NOMO-1 treated with DMSO at 0.1 percent for 48 hours (cell line): ENCODE measurements at regions not wholly inside any gene's neighbourhood (a gene's known extent, or its start where the extent isn't known, plus 50 kb on each side); places are given as distances from the start of the nearest gene placed in this dataset.
A peak's percentile ranks its signal among the peaks of the same experiment; 100 is the strongest.

Source experiments
- DNase-seq: peaks from one replicate; lab custom pipeline; 2025; ENCODE audit not compliant: unreplicated experiment; lab: John Stamatoyannopoulos, UW

GRCh38 chr17:77657839-77658238 is 300.7 kb upstream of the TNRC6C start:
- no peak for DNase-seq

DNA sequence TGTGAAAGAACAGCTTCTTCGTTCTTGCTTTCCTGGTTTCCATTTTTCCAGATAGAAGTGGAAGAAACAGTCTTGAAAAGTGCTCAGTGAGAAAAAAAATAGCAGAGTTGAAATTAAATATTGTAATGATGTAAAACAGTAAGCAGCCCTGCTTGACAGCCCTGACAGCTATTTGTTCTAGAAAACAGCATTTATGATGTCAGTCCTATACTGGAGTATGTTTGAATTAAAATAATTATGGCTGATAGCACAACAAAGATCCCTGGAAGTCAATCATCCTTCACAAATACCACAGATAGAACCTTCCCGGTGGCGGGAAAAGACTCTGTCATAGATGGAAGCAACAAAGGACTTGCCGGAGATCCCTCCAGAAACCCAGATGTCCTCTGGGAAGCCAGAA is 298.0 kb upstream of the TNRC6C start:
- DNase-seq, result no peak

GRCh38 chr17:77662833-77663232 is 295.7 kb upstream of the TNRC6C start:
- DNase-seq, result no peak

DNA sequence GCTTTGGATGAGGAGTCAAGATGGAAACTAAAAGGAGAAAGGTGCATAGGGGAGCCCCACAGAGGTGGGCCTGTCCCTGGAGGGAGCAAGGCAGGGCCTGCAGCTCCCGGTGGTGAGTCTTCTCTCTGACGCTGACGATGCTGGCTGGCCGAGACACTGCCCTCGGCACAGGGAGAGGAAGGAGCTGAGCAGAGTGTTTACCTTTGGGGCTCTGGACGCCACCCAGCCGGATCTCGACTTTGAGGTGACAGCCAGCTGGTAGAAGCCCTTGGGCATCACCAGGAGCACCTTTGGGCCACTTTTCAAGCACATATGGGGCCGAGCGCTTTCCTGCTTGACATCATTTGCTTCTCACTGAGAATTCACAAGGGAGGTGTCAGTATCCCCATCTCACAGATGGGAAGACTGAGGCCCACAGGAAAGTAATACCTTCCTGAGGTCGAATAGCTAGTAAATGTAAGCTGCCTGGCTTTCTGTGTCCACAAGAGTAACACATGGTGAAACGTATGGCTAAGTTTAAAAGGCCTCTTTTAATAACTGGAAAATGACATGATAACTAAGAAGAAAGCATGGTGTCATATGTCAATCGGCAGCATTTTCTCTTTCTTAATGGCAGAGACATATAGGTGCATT is 294.3 kb upstream of the TNRC6C start:
- no peak for DNase-seq

DNA sequence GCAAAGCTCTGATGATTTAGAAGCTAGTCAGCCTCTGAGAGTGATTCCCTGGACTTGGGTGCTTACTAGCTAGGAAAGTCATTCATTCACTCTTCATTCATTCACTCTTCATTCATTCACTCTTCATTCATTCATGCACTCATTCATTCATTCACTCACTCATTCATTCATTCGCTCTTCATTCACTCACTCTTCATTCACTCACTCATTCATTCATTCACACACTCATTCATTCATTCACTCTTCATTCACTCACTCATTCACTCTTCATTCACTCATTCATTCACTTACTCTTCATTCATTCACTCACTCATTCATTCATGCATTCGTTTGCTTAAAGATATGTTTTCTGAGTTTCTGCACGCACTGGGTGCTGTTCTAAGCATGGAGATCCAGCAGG is 292.7 kb upstream of the TNRC6C start:
- DNase-seq, result no peak

- DNase-seq, result peak; percentile 83
Observed at GRCh38 chr17:77666462-77666861, 292.0 kb upstream of the TNRC6C start.

DNA sequence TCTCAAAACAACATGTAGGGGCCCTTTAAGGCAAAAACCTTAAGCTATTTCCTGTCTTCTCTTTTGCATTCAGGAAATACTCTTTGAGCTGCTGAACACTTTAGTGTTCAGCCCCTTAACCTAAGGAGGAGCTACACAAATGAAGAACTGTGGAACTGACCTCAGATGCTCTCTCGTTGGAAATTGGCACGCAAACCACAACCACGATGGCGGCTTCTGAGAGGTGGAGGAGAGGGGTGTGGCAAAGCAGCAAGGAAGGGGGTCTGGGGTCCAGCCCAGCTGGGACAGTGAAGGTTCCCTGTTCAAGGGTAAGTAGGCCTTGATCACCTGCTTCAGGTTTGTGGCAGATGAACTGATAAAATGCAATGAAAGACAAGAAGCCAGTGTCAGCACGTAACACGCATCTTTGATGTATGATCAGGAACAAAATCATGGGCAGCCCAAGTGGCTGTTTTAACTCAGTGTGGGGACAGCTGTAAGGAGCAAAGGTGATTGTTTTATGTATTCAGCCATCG is 291.6 kb upstream of the TNRC6C start:
- peak; percentile 94 for DNase-seq

- no peak for DNase-seq
Observed at GRCh38 chr17:77667478-77667877, 291.0 kb upstream of the TNRC6C start.

GRCh38 chr17:77668518-77668917 is 290.0 kb upstream of the TNRC6C start:
- no peak for DNase-seq

DNA sequence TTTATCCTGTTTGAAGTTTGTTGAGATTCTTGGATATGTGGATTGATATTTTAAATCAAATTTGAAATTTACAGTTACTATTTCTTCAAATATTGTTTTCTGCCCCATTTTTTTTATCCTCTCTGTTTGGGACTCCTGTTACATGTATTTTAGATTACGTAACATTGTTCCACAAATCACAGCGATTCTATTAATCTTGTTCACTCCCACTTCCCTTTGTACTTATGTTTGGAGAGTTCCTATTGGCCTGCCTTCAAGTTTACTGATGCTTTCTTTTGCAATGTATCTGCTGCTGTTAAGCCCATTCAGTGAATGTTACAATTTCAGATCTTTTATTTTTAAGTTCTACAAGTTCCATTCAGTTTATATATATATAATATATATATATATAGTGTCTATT is 288.3 kb upstream of the TNRC6C start:
- peak; percentile 69 for DNase-seq

GRCh38 chr17:77674358-77674757 is 284.1 kb upstream of the TNRC6C start:
- DNase-seq, result no peak

DNA sequence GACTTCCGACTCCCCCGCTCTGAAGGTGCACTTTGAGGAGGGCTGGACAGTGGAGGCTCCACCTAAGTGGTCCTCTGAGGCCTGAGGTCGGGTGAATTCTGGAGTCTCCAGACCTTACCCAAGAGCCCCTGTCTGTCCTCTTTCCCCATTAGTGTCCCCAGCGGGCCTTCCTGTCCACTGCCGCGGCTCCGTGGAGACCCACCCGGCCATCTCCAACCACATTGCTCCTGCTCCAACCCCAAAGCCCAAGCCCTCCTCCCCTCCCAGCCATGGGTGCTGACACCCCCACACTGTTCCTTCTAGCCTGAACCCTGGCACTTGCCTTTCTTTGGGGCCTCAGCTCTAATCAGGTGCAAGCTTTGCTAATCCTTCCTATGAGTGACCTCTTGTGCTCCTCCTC is 283.1 kb upstream of the TNRC6C start:
- DNase-seq, result no peak

- no peak for DNase-seq
Observed at GRCh38 chr17:77675816-77676215, 282.7 kb upstream of the TNRC6C start.

GRCh38 chr17:77676237-77676661 is 282.3 kb upstream of the TNRC6C start:
- no peak for DNase-seq

DNA sequence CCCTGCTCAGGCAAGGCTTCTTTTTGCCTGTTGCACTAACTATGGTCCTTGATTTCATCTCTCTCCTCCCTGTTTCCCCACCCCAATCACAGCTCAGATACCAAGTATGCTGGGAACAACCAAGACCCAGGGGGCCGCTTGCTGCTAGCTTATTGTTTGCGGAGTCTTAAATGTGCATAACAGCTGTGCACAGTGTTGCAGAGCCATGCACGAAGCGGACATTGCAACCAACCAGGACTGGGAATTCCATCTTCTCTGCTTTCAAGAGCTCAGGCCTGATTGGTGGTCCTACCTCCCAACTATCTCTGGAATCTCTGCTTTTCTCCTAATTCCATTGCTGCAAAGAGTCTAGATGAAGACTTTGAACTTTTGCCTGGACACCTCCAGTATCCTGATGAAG is 281.3 kb upstream of the TNRC6C start:
- no peak for DNase-seq

GRCh38 chr17:77677630-77678029 is 280.9 kb upstream of the TNRC6C start:
- DNase-seq, result no peak

DNA sequence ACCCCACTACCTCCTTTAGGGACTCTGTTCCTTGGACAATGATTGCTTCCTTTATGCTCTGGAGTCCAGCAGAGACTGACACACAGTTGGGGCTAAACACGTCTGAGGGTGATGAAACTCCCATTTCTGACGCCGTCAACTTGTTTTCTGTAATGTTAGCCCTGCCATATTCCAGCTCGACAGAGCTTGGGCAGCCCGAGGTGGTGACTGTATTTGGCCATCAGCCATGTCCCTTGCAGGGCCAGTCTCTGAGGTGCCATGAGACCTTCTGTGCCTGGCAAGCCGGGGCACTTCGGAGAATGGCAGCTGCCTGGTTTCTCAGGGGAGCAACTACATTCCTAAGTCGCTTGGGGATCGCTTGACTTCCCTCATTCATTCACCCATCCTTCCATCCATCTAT is 278.9 kb upstream of the TNRC6C start:
- DNase-seq, result no peak

GRCh38 chr17:77681861-77682260 is 276.6 kb upstream of the TNRC6C start:
- DNase-seq, result no peak

- peak; percentile 67 for DNase-seq
Observed at GRCh38 chr17:77684803-77685798, 273.4 kb upstream of the TNRC6C start.

GRCh38 chr17:77685881-77686486 is 272.5 kb upstream of the TNRC6C start:
- DNase-seq, result no peak

DNA sequence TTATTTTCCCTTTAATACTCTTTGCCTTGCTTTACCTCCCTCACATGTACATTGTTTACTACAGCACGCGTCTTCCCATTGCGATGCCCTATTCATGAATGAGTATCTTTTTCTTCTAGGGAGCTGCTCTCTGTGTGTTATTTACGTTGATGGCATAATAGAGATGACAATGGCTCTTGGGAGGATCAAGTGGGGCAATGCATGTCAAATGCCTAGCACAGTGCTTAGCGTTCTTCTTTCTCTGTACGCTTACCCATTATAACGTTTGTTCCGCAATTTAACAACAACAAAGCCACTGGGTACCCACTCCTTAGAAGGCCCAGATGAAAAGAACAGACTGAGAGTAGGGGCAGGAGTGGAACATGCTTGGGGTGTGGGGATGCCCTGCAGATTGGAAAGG is 271.6 kb upstream of the TNRC6C start:
- no peak for DNase-seq

- no peak for DNase-seq
Observed at GRCh38 chr17:77687417-77687816, 271.1 kb upstream of the TNRC6C start.
